ENCODE measurements at regions not wholly inside any gene's neighbourhood (a gene's known extent, or its start where the extent isn't known, plus 50 kb on each side); places are given as distances from the start of the nearest gene placed in this dataset.

DNA sequence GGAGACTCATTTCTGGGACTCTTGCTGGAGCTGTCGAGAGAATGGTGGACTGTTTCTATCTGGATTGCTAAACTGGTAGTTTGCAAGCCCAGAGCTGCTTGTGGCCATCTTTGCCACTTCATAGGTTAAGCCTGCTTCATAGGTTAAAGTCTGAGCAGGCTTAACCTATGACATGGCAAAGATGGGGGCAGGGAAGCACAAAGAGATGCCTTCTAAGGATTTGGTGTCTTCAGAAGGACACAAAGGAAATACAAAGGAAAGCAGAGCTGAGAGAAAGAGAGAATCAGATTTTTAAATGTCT is 78.4 kb upstream of the MAX start:
- TF ChIP-seq TCF7L2 (IDR thresholded peaks at IDR 0.05; ENCODE audit: low read depth, low read length) (no peak), POLR2AphosphoS5 (IDR thresholded peaks at IDR 0.05; ENCODE audit: low read depth, low read length) (no peak)
- TF ChIP-seq, protein P1, sequence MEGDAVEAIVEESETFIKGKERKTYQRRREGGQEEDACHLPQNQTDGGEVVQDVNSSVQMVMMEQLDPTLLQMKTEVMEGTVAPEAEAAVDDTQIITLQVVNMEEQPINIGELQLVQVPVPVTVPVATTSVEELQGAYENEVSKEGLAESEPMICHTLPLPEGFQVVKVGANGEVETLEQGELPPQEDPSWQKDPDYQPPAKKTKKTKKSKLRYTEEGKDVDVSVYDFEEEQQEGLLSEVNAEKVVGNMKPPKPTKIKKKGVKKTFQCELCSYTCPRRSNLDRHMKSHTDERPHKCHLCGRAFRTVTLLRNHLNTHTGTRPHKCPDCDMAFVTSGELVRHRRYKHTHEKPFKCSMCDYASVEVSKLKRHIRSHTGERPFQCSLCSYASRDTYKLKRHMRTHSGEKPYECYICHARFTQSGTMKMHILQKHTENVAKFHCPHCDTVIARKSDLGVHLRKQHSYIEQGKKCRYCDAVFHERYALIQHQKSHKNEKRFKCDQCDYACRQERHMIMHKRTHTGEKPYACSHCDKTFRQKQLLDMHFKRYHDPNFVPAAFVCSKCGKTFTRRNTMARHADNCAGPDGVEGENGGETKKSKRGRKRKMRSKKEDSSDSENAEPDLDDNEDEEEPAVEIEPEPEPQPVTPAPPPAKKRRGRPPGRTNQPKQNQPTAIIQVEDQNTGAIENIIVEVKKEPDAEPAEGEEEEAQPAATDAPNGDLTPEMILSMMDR (IDR thresholded peaks at IDR 0.05) = no peak
- TF ChIP-seq, protein P2, sequence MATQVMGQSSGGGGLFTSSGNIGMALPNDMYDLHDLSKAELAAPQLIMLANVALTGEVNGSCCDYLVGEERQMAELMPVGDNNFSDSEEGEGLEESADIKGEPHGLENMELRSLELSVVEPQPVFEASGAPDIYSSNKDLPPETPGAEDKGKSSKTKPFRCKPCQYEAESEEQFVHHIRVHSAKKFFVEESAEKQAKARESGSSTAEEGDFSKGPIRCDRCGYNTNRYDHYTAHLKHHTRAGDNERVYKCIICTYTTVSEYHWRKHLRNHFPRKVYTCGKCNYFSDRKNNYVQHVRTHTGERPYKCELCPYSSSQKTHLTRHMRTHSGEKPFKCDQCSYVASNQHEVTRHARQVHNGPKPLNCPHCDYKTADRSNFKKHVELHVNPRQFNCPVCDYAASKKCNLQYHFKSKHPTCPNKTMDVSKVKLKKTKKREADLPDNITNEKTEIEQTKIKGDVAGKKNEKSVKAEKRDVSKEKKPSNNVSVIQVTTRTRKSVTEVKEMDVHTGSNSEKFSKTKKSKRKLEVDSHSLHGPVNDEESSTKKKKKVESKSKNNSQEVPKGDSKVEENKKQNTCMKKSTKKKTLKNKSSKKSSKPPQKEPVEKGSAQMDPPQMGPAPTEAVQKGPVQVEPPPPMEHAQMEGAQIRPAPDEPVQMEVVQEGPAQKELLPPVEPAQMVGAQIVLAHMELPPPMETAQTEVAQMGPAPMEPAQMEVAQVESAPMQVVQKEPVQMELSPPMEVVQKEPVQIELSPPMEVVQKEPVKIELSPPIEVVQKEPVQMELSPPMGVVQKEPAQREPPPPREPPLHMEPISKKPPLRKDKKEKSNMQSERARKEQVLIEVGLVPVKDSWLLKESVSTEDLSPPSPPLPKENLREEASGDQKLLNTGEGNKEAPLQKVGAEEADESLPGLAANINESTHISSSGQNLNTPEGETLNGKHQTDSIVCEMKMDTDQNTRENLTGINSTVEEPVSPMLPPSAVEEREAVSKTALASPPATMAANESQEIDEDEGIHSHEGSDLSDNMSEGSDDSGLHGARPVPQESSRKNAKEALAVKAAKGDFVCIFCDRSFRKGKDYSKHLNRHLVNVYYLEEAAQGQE (IDR thresholded peaks at IDR 0.05; ENCODE audit: insufficient read depth in 1 of 2, low read depth in 2 of 2, low read length in 1 of 2) = no peak

Data from Panc1 (cell line).